ENCODE measurements at regions not wholly inside any gene's neighbourhood (a gene's known extent, or its start where the extent isn't known, plus 50 kb on each side); places are given as distances from the start of the nearest gene placed in this dataset.
A peak's percentile ranks its signal among the peaks of the same experiment; 100 is the strongest.

GRCh38 chr12:114136631-114137030 is 170.5 kb upstream of the RBM19 start:
- no peaks in the 10 kb centered on the region for H3K27me3 ChIP-seq (ENCODE audit: insufficient read depth, insufficient read length)
- no peaks in the 10 kb centered on the region for H3K36me3 ChIP-seq (ENCODE audit: insufficient read depth, insufficient read length, low read length)
- H3K9me3 ChIP-seq (ENCODE audit: insufficient read depth, low read length) = no peaks in the 10 kb centered on the region
- no peaks in the 10 kb centered on the region for H3K4me1 ChIP-seq (ENCODE audit: insufficient read depth, insufficient read length)
- no peak for DNase-seq (ENCODE audit: low read depth, low spot score)
- no peak overlapping the region for H3K9ac ChIP-seq (ENCODE audit: insufficient read length, low read depth)
- no peak overlapping the region for H3K4me3 ChIP-seq (ENCODE audit: insufficient read length, low read depth)
- TF ChIP-seq SUZ12 (IDR thresholded peaks at IDR 0.05; ENCODE audit: extremely low read depth, insufficient read depth, insufficient read length) = no peak
- TF ChIP-seq YY1 (IDR thresholded peaks at IDR 0.05; ENCODE audit: insufficient read depth, insufficient read length) = no peak
- TF ChIP-seq ZNF274 (IDR thresholded peaks at IDR 0.05; ENCODE audit: low read depth, low read length) = no peak

GRCh38 chr12:114134922-114135321 is 168.8 kb upstream of the RBM19 start:
- Histone ChIP-seq H3K9ac (ENCODE audit: insufficient read length, low read depth) (no peak overlapping the region), H3K27me3 (ENCODE audit: insufficient read depth, insufficient read length) (no peaks in the 10 kb centered on the region), H3K4me1 (ENCODE audit: insufficient read depth, insufficient read length) (no peaks in the 10 kb centered on the region), H3K4me3 (ENCODE audit: insufficient read length, low read depth) (no peak overlapping the region), H3K36me3 (ENCODE audit: insufficient read depth, insufficient read length, low read length) (no peaks in the 10 kb centered on the region), H3K9me3 (ENCODE audit: insufficient read depth, low read length) (no peaks in the 10 kb centered on the region)
- DNase-seq (ENCODE audit: low read depth, low spot score) = no peak
- TF ChIP-seq YY1 (IDR thresholded peaks at IDR 0.05; ENCODE audit: insufficient read depth, insufficient read length) (no peak), ZNF274 (IDR thresholded peaks at IDR 0.05; ENCODE audit: low read depth, low read length) (no peak), SUZ12 (IDR thresholded peaks at IDR 0.05; ENCODE audit: extremely low read depth, insufficient read depth, insufficient read length) (no peak)

GRCh38 chr12:114131824-114132223 is 165.7 kb upstream of the RBM19 start:
- no peak for TF ChIP-seq SUZ12 (IDR thresholded peaks at IDR 0.05; ENCODE audit: extremely low read depth, insufficient read depth, insufficient read length)
- no peak for TF ChIP-seq YY1 (IDR thresholded peaks at IDR 0.05; ENCODE audit: insufficient read depth, insufficient read length)
- no peak for TF ChIP-seq ZNF274 (IDR thresholded peaks at IDR 0.05; ENCODE audit: low read depth, low read length)
- Histone ChIP-seq H3K9me3 (ENCODE audit: insufficient read depth, low read length) (no peaks in the 10 kb centered on the region), H3K9ac (ENCODE audit: insufficient read length, low read depth) (no peak overlapping the region), H3K4me3 (ENCODE audit: insufficient read length, low read depth) (no peak overlapping the region), H3K4me1 (ENCODE audit: insufficient read depth, insufficient read length) (no peaks in the 10 kb centered on the region), H3K36me3 (ENCODE audit: insufficient read depth, insufficient read length, low read length) (no peaks in the 10 kb centered on the region), H3K27me3 (ENCODE audit: insufficient read depth, insufficient read length) (no peaks in the 10 kb centered on the region)
- DNase-seq (ENCODE audit: low read depth, low spot score) = peak; percentile 9

GRCh38 chr12:114123108-114123507 is 157.0 kb upstream of the RBM19 start:
- Histone ChIP-seq H3K4me1 (ENCODE audit: insufficient read depth, insufficient read length) (no peaks in the 10 kb centered on the region), H3K27me3 (ENCODE audit: insufficient read depth, insufficient read length) (no peaks in the 10 kb centered on the region), H3K9ac (ENCODE audit: insufficient read length, low read depth) (no peak overlapping the region), H3K9me3 (ENCODE audit: insufficient read depth, low read length) (no peaks in the 10 kb centered on the region), H3K4me3 (ENCODE audit: insufficient read length, low read depth) (no peak overlapping the region), H3K36me3 (ENCODE audit: insufficient read depth, insufficient read length, low read length) (no peaks in the 10 kb centered on the region)
- peak; percentile 52 for DNase-seq (ENCODE audit: low read depth, low spot score)
- TF ChIP-seq SUZ12 (IDR thresholded peaks at IDR 0.05; ENCODE audit: extremely low read depth, insufficient read depth, insufficient read length) (no peak), ZNF274 (IDR thresholded peaks at IDR 0.05; ENCODE audit: low read depth, low read length) (no peak), YY1 (IDR thresholded peaks at IDR 0.05; ENCODE audit: insufficient read depth, insufficient read length) (no peak)

- TF ChIP-seq SUZ12 (IDR thresholded peaks at IDR 0.05; ENCODE audit: extremely low read depth, insufficient read depth, insufficient read length) = no peak
- TF ChIP-seq YY1 (IDR thresholded peaks at IDR 0.05; ENCODE audit: insufficient read depth, insufficient read length) = no peak
- TF ChIP-seq ZNF274 (IDR thresholded peaks at IDR 0.05; ENCODE audit: low read depth, low read length) = no peak
- H3K9ac ChIP-seq (ENCODE audit: insufficient read length, low read depth) = no peak overlapping the region
- no peaks in the 10 kb centered on the region for H3K27me3 ChIP-seq (ENCODE audit: insufficient read depth, insufficient read length)
- no peaks in the 10 kb centered on the region for H3K9me3 ChIP-seq (ENCODE audit: insufficient read depth, low read length)
- no peaks in the 10 kb centered on the region for H3K36me3 ChIP-seq (ENCODE audit: insufficient read depth, insufficient read length, low read length)
- no peak overlapping the region for H3K4me3 ChIP-seq (ENCODE audit: insufficient read length, low read depth)
- no peaks in the 10 kb centered on the region for H3K4me1 ChIP-seq (ENCODE audit: insufficient read depth, insufficient read length)
- no peak for DNase-seq (ENCODE audit: low read depth, low spot score)
These were observed 155.9 kb upstream of the RBM19 start for GRCh38 chr12:114122016-114122415.

- TF ChIP-seq ZNF274 (IDR thresholded peaks at IDR 0.05; ENCODE audit: low read depth, low read length) = no peak
- TF ChIP-seq SUZ12 (IDR thresholded peaks at IDR 0.05; ENCODE audit: extremely low read depth, insufficient read depth, insufficient read length) = no peak
- no peak for TF ChIP-seq YY1 (IDR thresholded peaks at IDR 0.05; ENCODE audit: insufficient read depth, insufficient read length)
- no peak for DNase-seq (ENCODE audit: low read depth, low spot score)
- no peak overlapping the region for H3K9ac ChIP-seq (ENCODE audit: insufficient read length, low read depth)
- H3K4me1 ChIP-seq (ENCODE audit: insufficient read depth, insufficient read length) = no peaks in the 10 kb centered on the region
- peaks cover 13% of the 10 kb centered on the region; the same call in 1 of the 2 replicates for H3K9me3 ChIP-seq (ENCODE audit: insufficient read depth, low read length)
- H3K36me3 ChIP-seq (ENCODE audit: insufficient read depth, insufficient read length, low read length) = no peaks in the 10 kb centered on the region
- no peaks in the 10 kb centered on the region for H3K27me3 ChIP-seq (ENCODE audit: insufficient read depth, insufficient read length)
- H3K4me3 ChIP-seq (ENCODE audit: insufficient read length, low read depth) = no peak overlapping the region
These were observed 153.2 kb upstream of the RBM19 start for GRCh38 chr12:114119316-114119715.

GRCh38 chr12:114096461-114096860 is 130.3 kb upstream of the RBM19 start:
- TF ChIP-seq YY1 (IDR thresholded peaks at IDR 0.05; ENCODE audit: insufficient read depth, insufficient read length) (no peak), SUZ12 (IDR thresholded peaks at IDR 0.05; ENCODE audit: extremely low read depth, insufficient read depth, insufficient read length) (no peak), ZNF274 (IDR thresholded peaks at IDR 0.05; ENCODE audit: low read depth, low read length) (no peak)
- Histone ChIP-seq H3K4me1 (ENCODE audit: insufficient read depth, insufficient read length) (no peaks in the 10 kb centered on the region), H3K9me3 (ENCODE audit: insufficient read depth, low read length) (peaks cover 6% of the 10 kb centered on the region; the same call in 1 of the 2 replicates), H3K9ac (ENCODE audit: insufficient read length, low read depth) (no peak overlapping the region), H3K27me3 (ENCODE audit: insufficient read depth, insufficient read length) (no peaks in the 10 kb centered on the region), H3K36me3 (ENCODE audit: insufficient read depth, insufficient read length, low read length) (no peaks in the 10 kb centered on the region), H3K4me3 (ENCODE audit: insufficient read length, low read depth) (no peak overlapping the region)
- no peak for DNase-seq (ENCODE audit: low read depth, low spot score)
